GM23338 (cell line): ENCODE measurements at regions not wholly inside any gene's neighbourhood (a gene's known extent, or its start where the extent isn't known, plus 50 kb on each side); places are given as distances from the start of the nearest gene placed in this dataset.

Source experiments
- ATAC-seq: fragments of 200-7000 bp; cut with Tn5 transposase; 3 replicates; pipeline ENCODE4 v1.9.1; 2020
- DNase-seq: peaks from one replicate; pipeline ENCODE4 v3.0.0-alpha.2; 2015; ENCODE audit warnings: low spot score
- H2AFZ ChIP-seq: fragments of 200-600 bp; sonication (generic); 2 replicates; pipeline ENCODE4 v1.8.0; 2016; ENCODE audit warnings: antibody characterized with exemption, mild to moderate bottlenecking, moderate library complexity
- H3F3A ChIP-seq: fragments of 200-600 bp; sonication (generic); replicated peaks from 2 replicates; pipeline ENCODE4 v1.8.0; 2017; ENCODE audit warnings: antibody characterized with exemption, mixed run types, low read depth
- H3K27ac ChIP-seq: fragments of 200-600 bp; sonication (generic); 2 replicates; pipeline ENCODE4 v1.6.1; 2016; ENCODE audit warnings: low read depth
- H3K27me3 ChIP-seq: fragments of 200-600 bp; sonication (generic); 2 replicates; pipeline ENCODE4 v1.8.0; 2016; ENCODE audit warnings: mild to moderate bottlenecking, mixed run types, moderate library complexity; ENCODE audit not compliant: insufficient read depth
- H3K36me3 ChIP-seq: fragments of 200-600 bp; sonication (generic); 2 replicates; pipeline ENCODE4 v1.8.0; 2016; ENCODE audit warnings: mild to moderate bottlenecking; ENCODE audit not compliant: insufficient read depth
- H3K4me1 ChIP-seq: fragments of 200-600 bp; sonication (generic); 2 replicates; pipeline ENCODE4 v1.8.0; 2016; ENCODE audit warnings: mild to moderate bottlenecking, moderate library complexity; ENCODE audit not compliant: insufficient read depth
- H3K4me2 ChIP-seq: fragments of 200-600 bp; sonication (generic); 2 replicates; pipeline ENCODE4 v1.7.1; 2017; ENCODE audit warnings: mixed run types
- H3K4me3 ChIP-seq: fragments of 200-600 bp; sonication (generic); 2 replicates; pipeline ENCODE4 v1.6.1; 2016; ENCODE audit warnings: mixed run types
- H3K79me2 ChIP-seq: fragments of 200-600 bp; sonication (generic); replicated peaks from 2 replicates; pipeline ENCODE4 v1.8.0; 2017; ENCODE audit warnings: mild to moderate bottlenecking; ENCODE audit not compliant: insufficient read depth
- H3K9me2 ChIP-seq: fragments of 200-600 bp; sonication (generic); 2 replicates; pipeline ENCODE4 v1.8.0; 2017; ENCODE audit not compliant: insufficient read depth
- H4K20me1 ChIP-seq: fragments of 200-600 bp; sonication (generic); replicated peaks from 2 replicates; pipeline ENCODE4 v1.8.0; 2017; ENCODE audit warnings: mild to moderate bottlenecking; ENCODE audit not compliant: insufficient read depth
- H3K27ac Mint-ChIP-seq: 2 replicates; pipeline ENCODE4 v1.8.0; 2020; ENCODE audit warnings: inconsistent platforms, mild to moderate bottlenecking, moderate library complexity, mixed read lengths
- H3K27me3 Mint-ChIP-seq: 3 replicates; pipeline ENCODE4 v1.8.0; 2022; ENCODE audit warnings: low read depth, mild to moderate bottlenecking, moderate library complexity, mixed read lengths, inconsistent platforms; ENCODE audit not compliant: insufficient read depth, poor library complexity
- H3K36me3 Mint-ChIP-seq: 3 replicates; pipeline ENCODE4 v1.8.0; 2021; ENCODE audit warnings: low read depth, mild to moderate bottlenecking, inconsistent platforms, moderate library complexity, mixed read lengths
- H3K4me1 Mint-ChIP-seq: 3 replicates; pipeline ENCODE4 v1.8.0; 2020; ENCODE audit warnings: mild to moderate bottlenecking, inconsistent platforms, mixed read lengths
- H3K4me3 Mint-ChIP-seq: 3 replicates; pipeline ENCODE4 v1.8.0; 2021; ENCODE audit warnings: moderate library complexity, mild to moderate bottlenecking, inconsistent platforms, mixed read lengths
- H3K9me3 Mint-ChIP-seq: 3 replicates; pipeline ENCODE4 v1.8.0; 2020; ENCODE audit warnings: moderate library complexity, mild to moderate bottlenecking, inconsistent platforms, mixed read lengths
- CREB1 ChIP-seq: fragments of 250-450 bp; sonication (Bioruptor Pico); IDR thresholded peaks from 2 replicates; pipeline ENCODE4 v1.5.0; 2020; ENCODE audit warnings: low read depth, mild to moderate bottlenecking, moderate library complexity
- EZH2 ChIP-seq: fragments of 200-600 bp; sonication (generic); IDR thresholded peaks from one replicate; pipeline ENCODE4 v1.8.0; 2017; ENCODE audit warnings: antibody characterized with exemption, mild to moderate bottlenecking, low read depth; ENCODE audit not compliant: unreplicated experiment
- EZH2phosphoT487 ChIP-seq: fragments of 200-600 bp; sonication (generic); IDR thresholded peaks from one replicate; pipeline ENCODE4 v1.8.1; 2018; ENCODE audit warnings: antibody characterized with exemption; ENCODE audit not compliant: unreplicated experiment
- JUNB ChIP-seq: IDR thresholded peaks from one replicate; pipeline ENCODE4 v1.6.1; 2016; ENCODE audit warnings: antibody characterized with exemption; ENCODE audit not compliant: unreplicated experiment
- NANOG ChIP-seq: IDR thresholded peaks from 2 replicates; pipeline ENCODE4 v1.6.1; 2016; ENCODE audit warnings: antibody characterized with exemption, borderline replicate concordance
- POLR2AphosphoS5 ChIP-seq: IDR thresholded peaks from 2 replicates; pipeline ENCODE4 v1.6.1; 2016; ENCODE audit warnings: antibody characterized with exemption, low read depth
- STAT1 ChIP-seq: IDR thresholded peaks from one replicate; pipeline ENCODE4 v1.6.1; 2016; ENCODE audit warnings: antibody characterized with exemption; ENCODE audit not compliant: unreplicated experiment
- ZNF114 ChIP-seq: fragments of 250-450 bp; sonication (Bioruptor Pico); IDR thresholded peaks from 2 replicates; pipeline ENCODE4 v1.5.0; 2020; ENCODE audit warnings: mild to moderate bottlenecking, moderate library complexity
- ZNF331 ChIP-seq: fragments of 250-450 bp; sonication (Bioruptor Pico); IDR thresholded peaks from 2 replicates; pipeline ENCODE4 v1.5.0; 2020; ENCODE audit warnings: low read depth, mild to moderate bottlenecking, moderate library complexity
- TF ChIP-seq, protein P1 (sequence below), 2 experiments: fragments of 200-600 bp in 1 of 2; sonication (generic) in 1 of 2; conservative IDR thresholded peaks; 2 replicates each; pipeline versions ENCODE4 v1.5.1 to v1.6.1; 2016 to 2017; ENCODE audit warnings: antibody characterized with exemption in 2 of 2, low read depth in 2 of 2, mild to moderate bottlenecking in 2 of 2, moderate library complexity in 1 of 2
- TF ChIP-seq, protein P2 (sequence below): fragments of 250-450 bp; sonication (Bioruptor Pico); IDR thresholded peaks from 2 replicates; pipeline ENCODE4 v1.5.0; 2020; ENCODE audit warnings: mild to moderate bottlenecking, moderate library complexity
- TF ChIP-seq, protein P3 (sequence below): IDR thresholded peaks from one replicate; pipeline ENCODE4 v1.6.1; 2018; ENCODE audit warnings: antibody characterized with exemption; ENCODE audit not compliant: unreplicated experiment
- TF ChIP-seq, protein P4 (sequence below): IDR thresholded peaks from 2 replicates; pipeline ENCODE4 v1.6.1; 2016; ENCODE audit warnings: antibody characterized with exemption

DNA sequence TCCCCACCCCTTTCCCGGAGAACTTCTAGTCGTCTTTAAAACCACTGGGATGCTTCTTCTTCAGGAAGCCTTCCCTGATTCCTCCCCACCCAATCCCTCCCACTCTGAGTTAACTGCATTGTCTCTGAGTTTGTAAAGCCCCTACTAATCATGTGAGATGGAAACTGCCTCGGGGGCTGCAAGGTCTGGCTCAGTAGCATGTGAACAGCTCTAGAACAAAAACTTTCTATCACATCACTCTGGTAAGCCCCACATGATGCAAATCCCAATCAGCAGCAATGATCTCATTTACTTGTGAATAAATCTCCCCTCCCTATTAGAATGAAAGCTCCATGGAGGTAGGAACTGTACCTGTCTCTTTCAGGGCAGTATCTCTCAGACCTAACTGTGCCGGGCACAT lies 141.0 kb upstream of the JUN start:
- Histone ChIP-seq H4K20me1 (no peaks in the 10 kb centered on the region), H3F3A (no peaks in the 10 kb centered on the region), H3K9me2 (no peaks in the 10 kb centered on the region), H3K4me3 (no peak overlapping the region), H3K4me2 (no peak overlapping the region), H3K79me2 (no peaks in the 10 kb centered on the region), H3K27ac (no peak overlapping the region), H2AFZ (no peak overlapping the region), H3K36me3 (no peaks in the 10 kb centered on the region), H3K27me3 (no peaks in the 10 kb centered on the region), H3K4me1 (no peaks in the 10 kb centered on the region)
- Mint-ChIP-seq H3K36me3 (no peaks in the 10 kb centered on the region), H3K9me3 (no peaks in the 10 kb centered on the region), H3K27ac (no peak overlapping the region), H3K27me3 (peaks cover 2% of the 10 kb centered on the region), H3K4me1 (no peaks in the 10 kb centered on the region), H3K4me3 (no peak overlapping the region)
- TF ChIP-seq POLR2AphosphoS5 (no peak), NANOG (no peak), CREB1 (CRISPR knock-in tag) (no peak), ZNF114 (CRISPR knock-in tag) (no peak), STAT1 (no peak), EZH2phosphoT487 (no peak), ZNF331 (CRISPR knock-in tag) (no peak), EZH2 (no peak), JUNB (no peak)
- TF ChIP-seq, protein P1, sequence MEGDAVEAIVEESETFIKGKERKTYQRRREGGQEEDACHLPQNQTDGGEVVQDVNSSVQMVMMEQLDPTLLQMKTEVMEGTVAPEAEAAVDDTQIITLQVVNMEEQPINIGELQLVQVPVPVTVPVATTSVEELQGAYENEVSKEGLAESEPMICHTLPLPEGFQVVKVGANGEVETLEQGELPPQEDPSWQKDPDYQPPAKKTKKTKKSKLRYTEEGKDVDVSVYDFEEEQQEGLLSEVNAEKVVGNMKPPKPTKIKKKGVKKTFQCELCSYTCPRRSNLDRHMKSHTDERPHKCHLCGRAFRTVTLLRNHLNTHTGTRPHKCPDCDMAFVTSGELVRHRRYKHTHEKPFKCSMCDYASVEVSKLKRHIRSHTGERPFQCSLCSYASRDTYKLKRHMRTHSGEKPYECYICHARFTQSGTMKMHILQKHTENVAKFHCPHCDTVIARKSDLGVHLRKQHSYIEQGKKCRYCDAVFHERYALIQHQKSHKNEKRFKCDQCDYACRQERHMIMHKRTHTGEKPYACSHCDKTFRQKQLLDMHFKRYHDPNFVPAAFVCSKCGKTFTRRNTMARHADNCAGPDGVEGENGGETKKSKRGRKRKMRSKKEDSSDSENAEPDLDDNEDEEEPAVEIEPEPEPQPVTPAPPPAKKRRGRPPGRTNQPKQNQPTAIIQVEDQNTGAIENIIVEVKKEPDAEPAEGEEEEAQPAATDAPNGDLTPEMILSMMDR (conservative IDR thresholded peaks at IDR 0.05; ENCODE audit: low read depth in 2 of 2), result no peak
- TF ChIP-seq, protein P2, sequence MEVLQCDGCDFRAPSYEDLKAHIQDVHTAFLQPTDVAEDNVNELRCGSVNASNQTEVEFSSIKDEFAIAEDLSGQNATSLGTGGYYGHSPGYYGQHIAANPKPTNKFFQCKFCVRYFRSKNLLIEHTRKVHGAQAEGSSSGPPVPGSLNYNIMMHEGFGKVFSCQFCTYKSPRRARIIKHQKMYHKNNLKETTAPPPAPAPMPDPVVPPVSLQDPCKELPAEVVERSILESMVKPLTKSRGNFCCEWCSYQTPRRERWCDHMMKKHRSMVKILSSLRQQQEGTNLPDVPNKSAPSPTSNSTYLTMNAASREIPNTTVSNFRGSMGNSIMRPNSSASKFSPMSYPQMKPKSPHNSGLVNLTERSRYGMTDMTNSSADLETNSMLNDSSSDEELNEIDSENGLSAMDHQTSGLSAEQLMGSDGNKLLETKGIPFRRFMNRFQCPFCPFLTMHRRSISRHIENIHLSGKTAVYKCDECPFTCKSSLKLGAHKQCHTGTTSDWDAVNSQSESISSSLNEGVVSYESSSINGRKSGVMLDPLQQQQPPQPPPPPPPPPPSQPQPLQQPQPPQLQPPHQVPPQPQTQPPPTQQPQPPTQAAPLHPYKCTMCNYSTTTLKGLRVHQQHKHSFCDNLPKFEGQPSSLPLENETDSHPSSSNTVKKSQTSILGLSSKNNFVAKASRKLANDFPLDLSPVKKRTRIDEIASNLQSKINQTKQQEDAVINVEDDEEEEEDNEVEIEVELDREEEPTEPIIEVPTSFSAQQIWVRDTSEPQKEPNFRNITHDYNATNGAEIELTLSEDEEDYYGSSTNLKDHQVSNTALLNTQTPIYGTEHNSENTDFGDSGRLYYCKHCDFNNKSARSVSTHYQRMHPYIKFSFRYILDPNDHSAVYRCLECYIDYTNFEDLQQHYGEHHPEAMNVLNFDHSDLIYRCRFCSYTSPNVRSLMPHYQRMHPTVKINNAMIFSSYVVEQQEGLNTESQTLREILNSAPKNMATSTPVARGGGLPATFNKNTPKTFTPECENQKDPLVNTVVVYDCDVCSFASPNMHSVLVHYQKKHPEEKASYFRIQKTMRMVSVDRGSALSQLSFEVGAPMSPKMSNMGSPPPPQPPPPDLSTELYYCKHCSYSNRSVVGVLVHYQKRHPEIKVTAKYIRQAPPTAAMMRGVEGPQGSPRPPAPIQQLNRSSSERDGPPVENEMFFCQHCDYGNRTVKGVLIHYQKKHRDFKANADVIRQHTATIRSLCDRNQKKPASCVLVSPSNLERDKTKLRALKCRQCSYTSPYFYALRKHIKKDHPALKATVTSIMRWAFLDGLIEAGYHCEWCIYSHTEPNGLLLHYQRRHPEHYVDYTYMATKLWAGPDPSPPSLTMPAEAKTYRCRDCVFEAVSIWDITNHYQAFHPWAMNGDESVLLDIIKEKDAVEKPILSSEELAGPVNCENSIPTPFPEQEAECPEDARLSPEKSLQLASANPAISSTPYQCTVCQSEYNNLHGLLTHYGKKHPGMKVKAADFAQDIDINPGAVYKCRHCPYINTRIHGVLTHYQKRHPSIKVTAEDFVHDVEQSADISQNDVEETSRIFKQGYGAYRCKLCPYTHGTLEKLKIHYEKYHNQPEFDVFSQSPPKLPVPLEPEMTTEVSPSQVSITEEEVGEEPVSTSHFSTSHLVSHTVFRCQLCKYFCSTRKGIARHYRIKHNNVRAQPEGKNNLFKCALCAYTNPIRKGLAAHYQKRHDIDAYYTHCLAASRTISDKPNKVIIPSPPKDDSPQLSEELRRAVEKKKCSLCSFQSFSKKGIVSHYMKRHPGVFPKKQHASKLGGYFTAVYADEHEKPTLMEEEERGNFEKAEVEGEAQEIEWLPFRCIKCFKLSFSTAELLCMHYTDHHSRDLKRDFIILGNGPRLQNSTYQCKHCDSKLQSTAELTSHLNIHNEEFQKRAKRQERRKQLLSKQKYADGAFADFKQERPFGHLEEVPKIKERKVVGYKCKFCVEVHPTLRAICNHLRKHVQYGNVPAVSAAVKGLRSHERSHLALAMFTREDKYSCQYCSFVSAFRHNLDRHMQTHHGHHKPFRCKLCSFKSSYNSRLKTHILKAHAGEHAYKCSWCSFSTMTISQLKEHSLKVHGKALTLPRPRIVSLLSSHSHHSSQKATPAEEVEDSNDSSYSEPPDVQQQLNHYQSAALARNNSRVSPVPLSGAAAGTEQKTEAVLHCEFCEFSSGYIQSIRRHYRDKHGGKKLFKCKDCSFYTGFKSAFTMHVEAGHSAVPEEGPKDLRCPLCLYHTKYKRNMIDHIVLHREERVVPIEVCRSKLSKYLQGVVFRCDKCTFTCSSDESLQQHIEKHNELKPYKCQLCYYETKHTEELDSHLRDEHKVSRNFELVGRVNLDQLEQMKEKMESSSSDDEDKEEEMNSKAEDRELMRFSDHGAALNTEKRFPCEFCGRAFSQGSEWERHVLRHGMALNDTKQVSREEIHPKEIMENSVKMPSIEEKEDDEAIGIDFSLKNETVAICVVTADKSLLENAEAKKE (CRISPR knock-in tag), result no peak
- TF ChIP-seq, protein P3, sequence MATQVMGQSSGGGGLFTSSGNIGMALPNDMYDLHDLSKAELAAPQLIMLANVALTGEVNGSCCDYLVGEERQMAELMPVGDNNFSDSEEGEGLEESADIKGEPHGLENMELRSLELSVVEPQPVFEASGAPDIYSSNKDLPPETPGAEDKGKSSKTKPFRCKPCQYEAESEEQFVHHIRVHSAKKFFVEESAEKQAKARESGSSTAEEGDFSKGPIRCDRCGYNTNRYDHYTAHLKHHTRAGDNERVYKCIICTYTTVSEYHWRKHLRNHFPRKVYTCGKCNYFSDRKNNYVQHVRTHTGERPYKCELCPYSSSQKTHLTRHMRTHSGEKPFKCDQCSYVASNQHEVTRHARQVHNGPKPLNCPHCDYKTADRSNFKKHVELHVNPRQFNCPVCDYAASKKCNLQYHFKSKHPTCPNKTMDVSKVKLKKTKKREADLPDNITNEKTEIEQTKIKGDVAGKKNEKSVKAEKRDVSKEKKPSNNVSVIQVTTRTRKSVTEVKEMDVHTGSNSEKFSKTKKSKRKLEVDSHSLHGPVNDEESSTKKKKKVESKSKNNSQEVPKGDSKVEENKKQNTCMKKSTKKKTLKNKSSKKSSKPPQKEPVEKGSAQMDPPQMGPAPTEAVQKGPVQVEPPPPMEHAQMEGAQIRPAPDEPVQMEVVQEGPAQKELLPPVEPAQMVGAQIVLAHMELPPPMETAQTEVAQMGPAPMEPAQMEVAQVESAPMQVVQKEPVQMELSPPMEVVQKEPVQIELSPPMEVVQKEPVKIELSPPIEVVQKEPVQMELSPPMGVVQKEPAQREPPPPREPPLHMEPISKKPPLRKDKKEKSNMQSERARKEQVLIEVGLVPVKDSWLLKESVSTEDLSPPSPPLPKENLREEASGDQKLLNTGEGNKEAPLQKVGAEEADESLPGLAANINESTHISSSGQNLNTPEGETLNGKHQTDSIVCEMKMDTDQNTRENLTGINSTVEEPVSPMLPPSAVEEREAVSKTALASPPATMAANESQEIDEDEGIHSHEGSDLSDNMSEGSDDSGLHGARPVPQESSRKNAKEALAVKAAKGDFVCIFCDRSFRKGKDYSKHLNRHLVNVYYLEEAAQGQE, result no peak
- TF ChIP-seq, protein P4, sequence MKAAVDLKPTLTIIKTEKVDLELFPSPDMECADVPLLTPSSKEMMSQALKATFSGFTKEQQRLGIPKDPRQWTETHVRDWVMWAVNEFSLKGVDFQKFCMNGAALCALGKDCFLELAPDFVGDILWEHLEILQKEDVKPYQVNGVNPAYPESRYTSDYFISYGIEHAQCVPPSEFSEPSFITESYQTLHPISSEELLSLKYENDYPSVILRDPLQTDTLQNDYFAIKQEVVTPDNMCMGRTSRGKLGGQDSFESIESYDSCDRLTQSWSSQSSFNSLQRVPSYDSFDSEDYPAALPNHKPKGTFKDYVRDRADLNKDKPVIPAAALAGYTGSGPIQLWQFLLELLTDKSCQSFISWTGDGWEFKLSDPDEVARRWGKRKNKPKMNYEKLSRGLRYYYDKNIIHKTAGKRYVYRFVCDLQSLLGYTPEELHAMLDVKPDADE, result no peak
- DNase-seq, result no peak
- ATAC-seq, result no peak
